B cell (primary cell): ENCODE measurements at regions not wholly inside any gene's neighbourhood (a gene's known extent, or its start where the extent isn't known, plus 50 kb on each side); places are given as distances from the start of the nearest gene placed in this dataset.

Source experiments
- CTCF ChIP-seq: fragments of 200-600 bp; IDR thresholded peaks from one replicate; pipeline ENCODE4 v1.8.0; 2022; ENCODE audit warnings: antibody characterized with exemption, mild to moderate bottlenecking
- EZH2 ChIP-seq: IDR thresholded peaks from 2 replicates; pipeline ENCODE4 v1.6.1; 2012; ENCODE audit warnings: borderline replicate concordance, low read depth, mild to moderate bottlenecking, moderate library complexity, low read length; ENCODE audit not compliant: insufficient read depth, poor library complexity, severe bottlenecking

- TF ChIP-seq CTCF (no peak), EZH2 (no peak)
Measured at GRCh38 chr9:89742660-89743059, 137.8 kb downstream of the GADD45G start.
